Dendritic cell treated with granulocyte-macrophage colony-stimulating factor and Interleukin-4, amounts not matched to agents 40 ng/mL and 50 ng/mL, for 4 days (primary cell): ENCODE measurements at regions not wholly inside any gene's neighbourhood (a gene's known extent, or its start where the extent isn't known, plus 50 kb on each side); places are given as distances from the start of the nearest gene placed in this dataset.

Experiments
- H3K27ac Mint-ChIP-seq: one replicate; pipeline ENCODE4 v1.8.0; 2022; ENCODE audit warnings: mild to moderate bottlenecking, mixed read lengths
- H3K27me3 Mint-ChIP-seq: one replicate; pipeline ENCODE4 v1.8.0; 2022; ENCODE audit warnings: mild to moderate bottlenecking, mixed read lengths
- H3K36me3 Mint-ChIP-seq: one replicate; pipeline ENCODE4 v1.8.0; 2022; ENCODE audit warnings: low read depth, mixed read lengths
- H3K4me1 Mint-ChIP-seq: one replicate; pipeline ENCODE4 v1.8.0; 2022; ENCODE audit warnings: low read depth, mixed read lengths
- H3K4me3 Mint-ChIP-seq: one replicate; pipeline ENCODE4 v1.8.0; 2022; ENCODE audit warnings: mild to moderate bottlenecking, moderate library complexity, mixed read lengths
- H3K9me3 Mint-ChIP-seq: one replicate; pipeline ENCODE4 v1.8.0; 2022; ENCODE audit warnings: mixed read lengths
- intact Hi-C: fragments of 100-400 bp; cut with micrococcal nuclease; formaldehyde crosslinking; loops from one replicate; pipeline ENCODE4 v1.15.0; 2022

DNA sequence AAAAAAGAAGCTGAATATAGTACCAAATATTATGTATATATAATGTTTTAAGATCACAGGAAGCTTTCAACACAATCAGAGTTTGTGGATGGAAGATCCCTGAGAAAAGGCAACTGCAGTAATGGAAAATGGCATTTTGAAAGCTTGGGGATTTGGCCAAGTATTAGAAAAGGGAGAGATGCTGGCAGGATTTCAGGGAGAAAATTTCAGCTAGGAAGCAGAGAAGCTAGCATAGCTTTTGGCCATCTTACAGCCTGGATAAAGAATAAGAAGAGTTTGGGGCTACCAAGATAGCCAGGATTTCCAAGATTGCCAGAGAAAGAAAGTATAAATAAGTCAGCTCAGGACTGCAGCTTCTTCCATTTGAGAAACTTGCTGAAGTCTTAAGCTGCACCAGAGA lies 440.8 kb upstream of the LUZP2 start:
- intact Hi-C loops: no loop called here
- Mint-ChIP-seq H3K27ac (no peak overlapping the region), H3K36me3 (no peaks in the 10 kb centered on the region), H3K9me3 (peaks cover 15% of the 10 kb centered on the region), H3K4me3 (no peak overlapping the region), H3K4me1 (no peaks in the 10 kb centered on the region), H3K27me3 (no peaks in the 10 kb centered on the region)

DNA sequence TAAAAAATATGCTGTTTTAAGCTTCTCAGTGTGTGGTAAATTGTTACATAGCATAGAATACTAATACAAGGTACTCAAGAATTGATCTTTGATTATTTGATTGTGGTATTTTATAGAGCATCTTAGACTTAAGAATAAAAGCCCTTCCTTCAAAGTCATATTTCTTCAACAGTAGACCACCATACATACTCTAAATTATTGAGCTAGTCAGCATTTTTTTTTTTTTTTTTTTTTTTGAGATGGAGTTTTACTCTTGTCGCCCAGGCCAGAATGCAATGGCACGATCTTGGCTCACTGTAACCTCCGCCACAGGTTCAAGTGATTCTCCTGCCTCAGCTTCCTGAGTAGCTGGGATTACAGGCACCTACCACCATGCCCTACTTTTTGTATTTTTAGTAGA lies 436.7 kb upstream of the LUZP2 start:
- Mint-ChIP-seq H3K4me3 (no peak overlapping the region), H3K27ac (no peak overlapping the region), H3K9me3 (peaks cover 15% of the 10 kb centered on the region), H3K4me1 (no peaks in the 10 kb centered on the region), H3K36me3 (no peaks in the 10 kb centered on the region), H3K27me3 (no peaks in the 10 kb centered on the region)
- intact Hi-C loops: no loop called here

DNA sequence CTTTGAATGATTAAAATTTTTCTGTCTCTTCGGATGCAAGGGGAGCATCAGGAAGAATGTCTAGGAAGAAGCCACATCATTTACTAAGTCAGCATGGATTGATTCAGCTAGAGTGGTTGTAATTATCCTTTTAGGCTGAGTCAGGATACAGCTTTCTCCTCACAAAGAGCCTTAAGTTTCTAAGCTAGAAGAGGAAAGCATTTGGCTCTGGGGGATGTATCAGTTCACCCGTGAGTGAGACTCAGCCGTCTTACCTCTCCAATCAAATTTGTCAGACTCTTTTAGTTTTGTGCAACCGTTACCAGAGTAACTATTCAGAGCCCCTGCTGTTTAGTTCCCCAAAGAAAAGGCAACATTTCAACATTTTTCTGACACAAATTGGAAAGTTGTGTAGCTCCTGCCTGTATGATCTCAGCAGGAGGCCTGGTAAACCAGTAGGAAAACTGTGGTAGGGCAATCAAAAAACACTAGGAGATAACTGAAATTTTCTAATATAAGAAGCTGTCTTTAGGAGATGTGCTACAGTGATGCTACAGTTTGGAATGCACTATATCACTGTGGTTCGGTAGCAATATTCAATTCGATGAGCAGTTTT lies 432.4 kb upstream of the LUZP2 start:
- H3K4me1 Mint-ChIP-seq: no peaks in the 10 kb centered on the region
- H3K27ac Mint-ChIP-seq: no peak overlapping the region
- no peaks in the 10 kb centered on the region for H3K27me3 Mint-ChIP-seq
- no peaks in the 10 kb centered on the region for H3K9me3 Mint-ChIP-seq
- no peaks in the 10 kb centered on the region for H3K36me3 Mint-ChIP-seq
- intact Hi-C loops: no loop called here
- H3K4me3 Mint-ChIP-seq: no peak overlapping the region

DNA sequence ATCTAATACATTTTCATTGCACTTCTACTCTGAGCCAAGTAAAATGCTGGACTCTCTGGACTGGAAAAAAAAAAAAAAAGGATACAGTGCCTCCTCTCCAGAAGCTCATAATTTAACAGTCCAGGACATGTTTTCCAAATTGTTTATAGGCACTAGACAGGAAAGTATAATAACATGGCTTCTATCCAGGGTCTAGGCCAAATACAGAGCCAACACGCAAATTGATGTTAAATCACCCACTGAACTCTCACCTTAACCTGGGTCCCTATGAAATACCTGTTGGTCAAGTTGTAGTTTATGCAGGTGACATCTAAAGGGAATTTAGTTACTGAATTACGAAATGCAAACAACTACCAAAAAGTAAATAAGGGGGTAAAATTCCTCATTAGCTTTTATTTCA lies 428.7 kb upstream of the LUZP2 start:
- Mint-ChIP-seq H3K4me3 (no peak overlapping the region), H3K27me3 (no peaks in the 10 kb centered on the region), H3K4me1 (no peaks in the 10 kb centered on the region), H3K36me3 (no peaks in the 10 kb centered on the region), H3K9me3 (no peaks in the 10 kb centered on the region), H3K27ac (no peak overlapping the region)
- intact Hi-C loops: no loop called here

DNA sequence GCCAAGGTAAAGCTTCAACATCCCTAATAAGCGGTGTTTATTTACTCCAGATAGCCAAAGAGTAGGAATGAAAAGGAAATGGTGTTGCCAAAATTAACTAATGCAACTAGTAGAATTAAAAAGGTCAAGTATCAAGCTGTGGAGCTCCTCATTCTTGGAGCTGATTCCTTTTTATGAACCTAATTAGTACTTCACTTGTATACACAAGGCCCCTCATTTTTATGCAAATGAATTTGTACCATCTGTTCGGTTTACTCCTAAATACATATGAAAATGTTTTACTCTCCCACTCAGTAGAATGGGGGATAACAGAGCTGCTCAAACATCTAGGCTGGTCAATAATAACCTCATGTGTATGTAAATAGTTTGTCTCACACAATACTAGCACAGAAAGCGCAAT lies 426.4 kb upstream of the LUZP2 start:
- no peaks in the 10 kb centered on the region for H3K4me1 Mint-ChIP-seq
- H3K9me3 Mint-ChIP-seq: no peaks in the 10 kb centered on the region
- H3K27me3 Mint-ChIP-seq: no peaks in the 10 kb centered on the region
- no peak overlapping the region for H3K4me3 Mint-ChIP-seq
- no peaks in the 10 kb centered on the region for H3K36me3 Mint-ChIP-seq
- no peak overlapping the region for H3K27ac Mint-ChIP-seq
- intact Hi-C loops: no loop called here

DNA sequence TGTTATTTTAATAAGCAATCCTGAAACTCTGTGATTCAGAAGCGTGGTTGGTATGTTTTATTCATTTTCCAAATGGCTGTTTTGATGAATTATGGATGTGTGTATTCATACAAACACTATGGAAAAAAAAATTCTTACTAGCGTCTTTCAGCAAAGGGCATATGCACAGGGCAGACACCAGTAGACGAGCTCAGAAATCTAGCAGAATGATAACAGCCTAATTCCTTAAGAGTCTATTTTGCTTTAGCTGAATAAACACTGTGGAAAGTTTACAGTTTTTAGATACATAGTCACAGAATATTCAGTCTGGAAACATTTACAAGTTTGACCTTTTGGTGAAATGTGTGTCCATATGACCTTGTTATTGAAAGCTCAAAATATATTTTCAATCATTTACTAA lies 418.8 kb upstream of the LUZP2 start:
- H3K27me3 Mint-ChIP-seq: no peaks in the 10 kb centered on the region
- intact Hi-C loops: no loop called here
- no peak overlapping the region for H3K27ac Mint-ChIP-seq
- no peak overlapping the region for H3K4me3 Mint-ChIP-seq
- no peaks in the 10 kb centered on the region for H3K9me3 Mint-ChIP-seq
- no peaks in the 10 kb centered on the region for H3K36me3 Mint-ChIP-seq
- no peaks in the 10 kb centered on the region for H3K4me1 Mint-ChIP-seq

DNA sequence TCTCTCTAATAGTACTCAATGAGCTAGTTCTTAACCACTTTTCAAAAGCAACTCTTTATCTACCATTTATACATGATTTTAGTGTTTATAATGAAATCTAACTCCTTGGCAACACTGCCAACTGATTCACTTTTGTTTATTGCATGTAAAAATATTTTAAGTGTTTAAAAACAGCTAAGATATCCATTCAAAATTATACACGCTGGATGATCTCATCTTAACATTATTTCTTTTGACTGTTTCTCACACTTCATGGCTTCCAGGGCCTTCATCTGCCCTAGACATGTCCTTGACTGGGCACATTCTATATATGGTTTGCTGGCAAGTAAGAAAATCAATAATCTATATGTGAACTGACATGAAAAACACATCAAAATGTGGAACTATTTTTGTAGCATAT lies 414.6 kb upstream of the LUZP2 start:
- no peaks in the 10 kb centered on the region for H3K4me1 Mint-ChIP-seq
- no peak overlapping the region for H3K27ac Mint-ChIP-seq
- H3K36me3 Mint-ChIP-seq: no peaks in the 10 kb centered on the region
- H3K9me3 Mint-ChIP-seq: peaks cover under 1% of the 10 kb centered on the region
- intact Hi-C loops: no loop called here
- no peaks in the 10 kb centered on the region for H3K27me3 Mint-ChIP-seq
- H3K4me3 Mint-ChIP-seq: no peak overlapping the region

DNA sequence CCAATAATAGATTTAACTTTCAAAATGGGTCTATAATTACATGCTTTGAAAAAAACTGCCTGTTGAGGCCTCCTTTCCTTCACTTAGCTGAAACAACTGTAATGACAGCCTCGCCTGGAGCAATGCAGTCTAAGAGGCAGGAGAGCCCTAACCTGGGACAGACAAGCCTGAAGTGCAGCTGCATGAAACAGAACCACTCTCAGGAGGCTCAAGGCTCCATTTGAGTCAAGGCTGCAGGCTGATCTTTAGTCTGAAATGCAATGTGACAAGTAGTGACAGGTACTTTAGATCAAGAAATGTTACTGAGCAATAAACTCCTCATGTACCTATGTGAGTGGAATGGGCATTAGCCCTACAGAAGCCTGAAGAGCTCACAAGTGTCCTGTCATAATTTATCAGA lies 414.0 kb upstream of the LUZP2 start:
- Mint-ChIP-seq H3K27ac (no peak overlapping the region), H3K9me3 (peaks cover 7% of the 10 kb centered on the region), H3K27me3 (no peaks in the 10 kb centered on the region), H3K4me3 (no peak overlapping the region), H3K4me1 (no peaks in the 10 kb centered on the region), H3K36me3 (no peaks in the 10 kb centered on the region)
- intact Hi-C loops: no loop called here

DNA sequence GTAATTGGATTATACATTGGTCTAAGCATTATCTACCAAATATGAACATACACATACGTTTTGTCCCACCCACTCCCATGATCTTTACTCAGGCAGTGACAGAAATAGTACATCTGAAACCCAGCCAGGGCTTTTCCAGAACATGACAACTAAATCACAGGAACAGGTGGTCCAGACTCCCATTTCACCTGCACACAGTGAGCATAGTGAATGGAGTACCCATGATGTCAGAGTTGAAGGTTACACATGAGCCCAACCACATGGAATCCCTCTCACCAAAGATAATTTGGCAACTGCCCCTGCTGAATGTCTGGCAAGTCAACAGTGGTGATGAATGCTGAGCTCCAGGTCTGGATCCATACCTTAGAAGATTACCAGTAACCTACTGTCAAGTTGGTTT lies 411.9 kb upstream of the LUZP2 start:
- intact Hi-C loops: no loop called here

DNA sequence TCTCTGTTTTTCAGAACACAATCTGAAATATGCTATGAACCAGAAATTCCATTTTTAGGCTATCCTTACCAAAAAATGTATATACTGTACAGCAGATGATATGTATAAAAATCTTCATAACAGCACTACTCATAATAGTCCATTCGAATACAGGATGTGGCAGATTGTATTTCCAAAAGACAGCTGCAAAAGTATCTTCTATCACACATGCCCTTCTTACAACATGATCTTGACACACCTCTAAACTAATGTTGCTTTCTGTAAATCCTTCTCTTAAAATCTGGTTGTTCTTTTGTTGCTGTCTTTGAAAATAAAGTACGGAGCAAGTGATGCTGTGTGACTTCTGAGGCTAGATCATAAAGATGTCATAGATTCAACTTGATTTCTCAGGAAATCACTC lies 409.9 kb upstream of the LUZP2 start:
- intact Hi-C loops: no loop called here
- H3K36me3 Mint-ChIP-seq: no peaks in the 10 kb centered on the region
- H3K9me3 Mint-ChIP-seq: peaks cover 7% of the 10 kb centered on the region
- H3K4me1 Mint-ChIP-seq: no peaks in the 10 kb centered on the region
- no peaks in the 10 kb centered on the region for H3K27me3 Mint-ChIP-seq
- no peak overlapping the region for H3K27ac Mint-ChIP-seq
- H3K4me3 Mint-ChIP-seq: no peak overlapping the region

More for the DNA sequence above, 411.9 kb upstream of the LUZP2 start:
- Mint-ChIP-seq H3K9me3 (peaks cover 7% of the 10 kb centered on the region), H3K4me3 (no peak overlapping the region), H3K4me1 (no peaks in the 10 kb centered on the region), H3K36me3 (no peaks in the 10 kb centered on the region), H3K27me3 (no peaks in the 10 kb centered on the region), H3K27ac (no peak overlapping the region)

DNA sequence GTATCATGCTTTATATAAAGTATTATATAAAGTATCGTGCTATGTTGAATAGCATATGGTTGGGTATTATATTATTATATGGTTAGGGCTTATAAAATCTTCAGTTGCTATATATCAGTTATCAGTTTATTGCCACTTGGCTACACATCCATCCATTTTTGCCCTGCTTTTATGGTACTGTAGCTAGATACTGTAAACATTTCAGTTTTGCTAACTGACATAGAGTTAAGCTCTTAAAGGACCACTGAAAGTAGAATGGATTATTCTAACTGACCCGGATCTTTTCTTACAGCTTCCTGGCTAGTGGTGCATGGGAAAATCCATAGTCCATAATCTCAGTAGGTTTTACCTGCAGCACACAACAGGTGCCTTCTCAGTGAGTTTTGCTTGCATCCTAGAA lies 405.3 kb upstream of the LUZP2 start:
- H3K36me3 Mint-ChIP-seq: no peaks in the 10 kb centered on the region
- H3K4me1 Mint-ChIP-seq: no peaks in the 10 kb centered on the region
- peaks cover 7% of the 10 kb centered on the region for H3K9me3 Mint-ChIP-seq
- H3K27ac Mint-ChIP-seq: no peak overlapping the region
- H3K4me3 Mint-ChIP-seq: no peak overlapping the region
- H3K27me3 Mint-ChIP-seq: no peaks in the 10 kb centered on the region
- intact Hi-C loops: no loop called here

DNA sequence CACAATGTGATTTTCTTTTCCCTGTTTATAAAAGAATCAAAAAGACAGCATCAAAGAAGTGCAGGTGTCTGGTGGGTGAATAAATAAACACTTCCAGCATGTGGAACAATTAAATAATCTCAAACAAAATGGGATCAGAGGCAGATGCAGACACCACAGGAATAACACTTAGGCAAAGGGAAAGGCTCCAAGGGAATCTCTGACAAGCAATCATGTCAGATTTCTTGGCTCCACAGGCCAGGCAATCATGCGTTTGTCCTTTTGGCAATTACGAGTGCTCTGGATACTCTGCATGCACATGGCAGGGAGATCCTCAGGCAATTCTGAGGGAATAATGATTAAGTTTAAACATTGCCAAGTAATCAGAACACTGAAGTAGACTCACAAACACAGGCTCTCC lies 403.5 kb upstream of the LUZP2 start:
- no peak overlapping the region for H3K4me3 Mint-ChIP-seq
- H3K27ac Mint-ChIP-seq: no peak overlapping the region
- H3K27me3 Mint-ChIP-seq: no peaks in the 10 kb centered on the region
- H3K9me3 Mint-ChIP-seq: no peaks in the 10 kb centered on the region
- H3K4me1 Mint-ChIP-seq: no peaks in the 10 kb centered on the region
- H3K36me3 Mint-ChIP-seq: no peaks in the 10 kb centered on the region
- intact Hi-C loops: no loop called here

DNA sequence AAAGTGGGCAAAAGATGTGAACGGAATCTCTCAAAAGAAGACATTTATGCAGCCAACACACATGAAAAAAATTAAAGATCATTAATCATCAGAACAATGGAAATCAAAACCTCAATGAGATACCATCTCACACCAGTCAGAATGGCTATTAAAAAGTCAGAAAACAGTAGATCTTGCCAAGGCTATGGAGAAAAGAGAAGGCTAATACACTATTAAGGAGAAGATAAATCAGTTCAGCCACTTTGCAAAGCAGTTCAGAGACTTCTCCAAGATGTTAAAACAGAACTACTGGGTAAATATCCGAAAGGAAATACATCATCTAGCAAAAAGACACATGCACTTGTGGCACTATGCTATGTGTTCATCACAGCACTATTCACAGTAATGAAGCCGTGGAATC lies 388.2 kb upstream of the LUZP2 start:
- intact Hi-C loops: no loop called here
- no peaks in the 10 kb centered on the region for H3K36me3 Mint-ChIP-seq
- H3K4me1 Mint-ChIP-seq: no peaks in the 10 kb centered on the region
- no peak overlapping the region for H3K27ac Mint-ChIP-seq
- H3K4me3 Mint-ChIP-seq: no peak overlapping the region
- no peaks in the 10 kb centered on the region for H3K27me3 Mint-ChIP-seq
- peaks cover 32% of the 10 kb centered on the region for H3K9me3 Mint-ChIP-seq

DNA sequence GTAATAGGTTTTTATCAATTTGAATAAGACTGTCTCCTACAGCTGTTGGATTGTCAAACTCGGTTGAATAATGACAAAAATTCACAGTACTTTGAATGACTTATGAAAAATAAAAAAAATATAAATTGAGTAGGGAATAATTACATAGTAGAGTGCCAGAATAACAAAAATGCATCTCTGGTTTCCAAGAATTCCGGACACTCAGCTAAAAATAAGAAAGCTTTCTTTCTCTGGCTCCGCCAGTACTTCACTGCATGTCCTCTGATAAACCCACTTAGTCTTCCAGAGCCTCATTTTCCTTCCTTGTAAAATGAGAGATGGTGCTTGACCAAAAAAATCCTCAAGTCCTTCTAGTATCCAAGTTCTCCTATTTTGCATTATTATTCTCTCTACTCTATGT lies 374.6 kb upstream of the LUZP2 start:
- H3K27me3 Mint-ChIP-seq: no peaks in the 10 kb centered on the region
- H3K9me3 Mint-ChIP-seq: peaks cover 6% of the 10 kb centered on the region
- H3K4me3 Mint-ChIP-seq: no peak overlapping the region
- H3K27ac Mint-ChIP-seq: no peak overlapping the region
- intact Hi-C loops: no loop called here
- H3K4me1 Mint-ChIP-seq: no peaks in the 10 kb centered on the region
- no peaks in the 10 kb centered on the region for H3K36me3 Mint-ChIP-seq

DNA sequence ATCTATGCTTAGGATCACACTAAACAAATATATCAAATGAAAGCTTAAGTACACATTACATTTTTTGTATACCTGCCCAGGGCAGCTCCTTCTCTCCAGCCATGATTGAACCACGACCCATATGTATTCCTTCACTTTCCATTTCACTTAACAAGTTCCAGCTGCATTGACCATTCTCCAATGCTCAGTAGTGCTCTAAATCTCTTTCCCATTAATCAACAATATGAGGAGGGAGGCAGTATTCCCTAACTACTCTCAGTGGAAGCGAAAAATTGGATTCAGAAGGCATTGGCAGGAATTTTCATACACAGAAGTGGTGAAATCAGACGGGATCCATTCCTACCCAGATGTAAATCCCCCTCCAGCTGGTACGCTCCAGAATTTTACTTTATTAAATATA lies 372.0 kb upstream of the LUZP2 start:
- Mint-ChIP-seq H3K4me3 (no peak overlapping the region), H3K27ac (no peak overlapping the region), H3K4me1 (no peaks in the 10 kb centered on the region), H3K27me3 (no peaks in the 10 kb centered on the region), H3K36me3 (no peaks in the 10 kb centered on the region), H3K9me3 (peaks cover 5% of the 10 kb centered on the region)
- intact Hi-C loops: no loop called here
